GM23248 (cell line): ENCODE measurements at regions not wholly inside any gene's neighbourhood (a gene's known extent, or its start where the extent isn't known, plus 50 kb on each side); places are given as distances from the start of the nearest gene placed in this dataset.

Experiments
- DNase-seq: peaks from one replicate; pipeline ENCODE4 v3.0.0-alpha.2; 2015
- H2AFZ ChIP-seq: fragments of 200-600 bp; sonication (generic); 2 replicates; pipeline ENCODE4 v1.6.1; 2016; ENCODE audit warnings: antibody characterized with exemption
- H3F3A ChIP-seq: fragments of 200-600 bp; sonication (generic); 2 replicates; pipeline ENCODE4 v1.6.1; 2016; ENCODE audit warnings: mild to moderate bottlenecking, antibody characterized with exemption, mixed run types; ENCODE audit not compliant: insufficient read depth
- H3K27ac ChIP-seq: fragments of 200-600 bp; sonication (generic); 2 replicates; pipeline ENCODE4 v1.5.1; 2016; ENCODE audit warnings: mild to moderate bottlenecking
- H3K27me3 ChIP-seq: fragments of 200-600 bp; sonication (generic); replicated peaks from 2 replicates; pipeline ENCODE4 v1.6.1; 2016; ENCODE audit warnings: mild to moderate bottlenecking; ENCODE audit not compliant: insufficient read depth
- H3K36me3 ChIP-seq: fragments of 200-600 bp; sonication (generic); 2 replicates; pipeline ENCODE4 v1.6.1; 2016; ENCODE audit warnings: low read depth, mild to moderate bottlenecking
- H3K4me1 ChIP-seq: fragments of 200-600 bp; sonication (generic); 2 replicates; pipeline ENCODE4 v1.6.1; 2016; ENCODE audit warnings: mild to moderate bottlenecking; ENCODE audit not compliant: insufficient read depth
- H3K4me2 ChIP-seq: fragments of 200-600 bp; sonication (generic); one replicate; pipeline ENCODE4 v1.6.1; 2016; ENCODE audit warnings: mild to moderate bottlenecking; ENCODE audit not compliant: unreplicated experiment
- H3K4me3 ChIP-seq: fragments of 200-600 bp; sonication (generic); 2 replicates; pipeline ENCODE4 v1.5.1; 2016; ENCODE audit warnings: mild to moderate bottlenecking
- H3K79me2 ChIP-seq: fragments of 200-600 bp; sonication (generic); 2 replicates; pipeline ENCODE4 v1.6.1; 2016; ENCODE audit warnings: mild to moderate bottlenecking; ENCODE audit not compliant: insufficient read depth
- H3K9ac ChIP-seq: fragments of 200-600 bp; sonication (generic); 2 replicates; pipeline ENCODE4 v1.6.1; 2016; ENCODE audit warnings: mild to moderate bottlenecking
- H3K9me2 ChIP-seq: fragments of 200-600 bp; sonication (generic); 2 replicates; pipeline ENCODE4 v1.6.1; 2016; ENCODE audit warnings: mixed run types, mild to moderate bottlenecking, moderate library complexity; ENCODE audit not compliant: insufficient read depth
- H3K9me3 ChIP-seq: fragments of 200-600 bp; sonication (generic); one replicate; pipeline ENCODE4 v1.6.1; 2017; ENCODE audit warnings: low read depth
- H4K20me1 ChIP-seq: fragments of 200-600 bp; sonication (generic); 2 replicates; pipeline ENCODE4 v1.6.0; 2016; ENCODE audit not compliant: insufficient read depth
- EZH2 ChIP-seq: fragments of 200-600 bp; sonication (generic); IDR thresholded peaks from 2 replicates; pipeline ENCODE4 v1.6.1; 2018; ENCODE audit warnings: antibody characterized with exemption, mild to moderate bottlenecking; ENCODE audit not compliant: insufficient read depth, poor library complexity, severe bottlenecking
- EZH2phosphoT487 ChIP-seq: fragments of 200-600 bp; sonication (generic); IDR thresholded peaks from 2 replicates; pipeline ENCODE4 v1.6.1; 2018; ENCODE audit warnings: antibody characterized with exemption, moderate library complexity, mild to moderate bottlenecking, low read depth; ENCODE audit not compliant: insufficient read depth
- WGBS, 2 experiments: methylation state at CpG; one replicate each; pipeline ENCODE4 v1.1.6; 2015 to 2017; ENCODE audit warnings: low lambda C conversion rate in 2 of 2, low coverage in 1 of 2; ENCODE audit errors: missing lambda C conversion rate in 2 of 2; 5-methylcytosine and 5-hydroxymethylcytosine counted together
- in situ Hi-C: fragments of 300-500 bp; cut with MboI; formaldehyde crosslinking; loops from 2 replicates; pipeline ENCODE4 v1.15.0; 2020

DNA sequence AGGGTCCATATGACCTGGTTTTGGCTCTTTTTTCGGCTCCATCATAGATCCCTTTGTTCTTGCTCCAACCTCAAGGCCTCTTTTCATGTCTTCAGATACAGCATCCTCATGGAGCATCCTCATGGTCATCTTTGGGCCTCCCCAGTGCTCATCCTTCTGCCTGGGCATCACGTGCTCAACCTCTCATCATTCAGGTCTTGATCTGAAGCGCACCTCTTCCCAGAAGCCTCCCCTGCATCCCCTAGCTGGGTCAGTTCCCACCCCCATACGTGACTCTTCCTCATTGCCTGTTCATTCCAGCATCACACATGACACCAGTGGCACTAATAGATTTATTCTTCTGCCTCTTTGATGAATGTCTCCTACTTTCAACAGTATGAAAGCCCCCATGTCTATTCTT lies 192.2 kb downstream of the MIAT start:
- TF ChIP-seq EZH2phosphoT487: no peak
- TF ChIP-seq EZH2: no peak

DNA sequence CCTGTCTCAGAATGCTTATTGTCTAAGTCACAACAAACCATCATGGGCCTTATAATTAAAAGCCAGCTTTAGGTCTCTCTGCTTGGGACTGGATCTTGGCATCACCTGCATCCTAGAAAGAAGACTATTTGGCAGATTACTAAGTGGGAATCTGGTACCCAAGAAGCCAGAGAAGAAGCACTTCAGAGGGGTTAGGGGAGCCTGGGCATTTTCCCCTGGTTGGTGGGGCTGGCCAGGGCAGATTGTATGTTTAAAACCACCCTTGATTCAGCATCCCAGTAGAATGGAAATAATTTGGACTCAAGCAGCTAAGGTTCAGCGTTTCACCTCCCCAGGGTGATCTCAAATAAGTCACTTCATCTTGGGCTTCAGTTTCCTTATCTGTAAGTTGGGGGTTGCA lies 193.7 kb downstream of the MIAT start:
- Histone ChIP-seq H4K20me1 (no peaks in the 10 kb centered on the region), H3F3A (no peaks in the 10 kb centered on the region), H3K4me1 (no peaks in the 10 kb centered on the region), H3K79me2 (no peaks in the 10 kb centered on the region), H3K27ac (no peak overlapping the region), H3K9ac (no peak overlapping the region), H3K36me3 (no peaks in the 10 kb centered on the region), H3K4me3 (no peak overlapping the region), H3K27me3 (no peaks in the 10 kb centered on the region), H2AFZ (no peak overlapping the region), H3K9me3 (no peaks in the 10 kb centered on the region), H3K4me2 (no peak overlapping the region), H3K9me2 (no peaks in the 10 kb centered on the region)
- TF ChIP-seq EZH2phosphoT487 (no peak), EZH2 (no peak)
- in situ Hi-C loops: no loop called here
- 47 to 50% methylated on average over 1 of the region's 1 CpG for WGBS, 2 experiments
- no peak for DNase-seq

More for the DNA sequence above, 192.2 kb downstream of the MIAT start:
- H3K4me1 ChIP-seq: no peaks in the 10 kb centered on the region
- H3K4me2 ChIP-seq: no peak overlapping the region
- in situ Hi-C loops: loop anchor here (10.0 kb wide), 1 partner anchor 65 kb away; no protein-coding TSS in a partner anchor
- WGBS, 2 experiments: 65 to 67% methylated on average over 4 of the region's 4 CpGs
- DNase-seq: no peak
- no peak overlapping the region for H2AFZ ChIP-seq
- H3K9ac ChIP-seq: no peak overlapping the region
- H3K27ac ChIP-seq: no peak overlapping the region
- H3K9me3 ChIP-seq: no peaks in the 10 kb centered on the region
- H3K36me3 ChIP-seq: no peaks in the 10 kb centered on the region
- no peak overlapping the region for H3K4me3 ChIP-seq
- no peaks in the 10 kb centered on the region; the same call in 1 of the 2 replicates for H3F3A ChIP-seq
- no peaks in the 10 kb centered on the region for H3K79me2 ChIP-seq
- H3K9me2 ChIP-seq: no peaks in the 10 kb centered on the region
- no peaks in the 10 kb centered on the region for H3K27me3 ChIP-seq
- H4K20me1 ChIP-seq: no peaks in the 10 kb centered on the region

DNA sequence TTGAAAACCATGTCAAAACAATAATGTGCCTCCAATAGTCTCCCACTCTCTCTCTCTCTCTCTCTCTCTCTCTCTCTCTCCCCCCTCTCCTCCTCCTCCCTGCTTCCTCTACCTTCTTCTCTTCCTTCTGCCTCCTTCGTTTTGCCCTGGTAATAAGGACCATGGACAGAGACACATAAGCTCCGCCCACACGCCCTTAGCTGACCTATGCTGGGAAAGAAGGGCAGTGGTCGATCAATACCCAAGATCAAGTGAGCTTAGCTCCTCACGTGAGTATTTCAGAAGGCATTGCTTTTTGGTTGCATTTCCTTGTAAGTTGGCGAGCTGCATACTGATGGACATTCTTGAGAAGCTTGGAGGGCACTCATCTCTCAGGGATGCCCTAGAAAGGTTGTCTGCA lies 194.8 kb downstream of the MIAT start:
- 45 to 50% methylated on average over 6 of the region's 6 CpGs for WGBS, 2 experiments
- no peaks in the 10 kb centered on the region for H3F3A ChIP-seq
- no peaks in the 10 kb centered on the region for H3K9me3 ChIP-seq
- no peak overlapping the region for H3K4me3 ChIP-seq
- H3K79me2 ChIP-seq: no peaks in the 10 kb centered on the region
- no peak overlapping the region for H3K27ac ChIP-seq
- no peak for TF ChIP-seq EZH2phosphoT487
- TF ChIP-seq EZH2: no peak
- H3K4me1 ChIP-seq: no peaks in the 10 kb centered on the region
- H3K9me2 ChIP-seq: no peaks in the 10 kb centered on the region
- H3K9ac ChIP-seq: no peak overlapping the region
- H3K27me3 ChIP-seq: no peaks in the 10 kb centered on the region
- in situ Hi-C loops: no loop called here
- H3K4me2 ChIP-seq: no peak overlapping the region
- H4K20me1 ChIP-seq: no peaks in the 10 kb centered on the region
- no peak for DNase-seq
- no peak overlapping the region for H2AFZ ChIP-seq
- H3K36me3 ChIP-seq: no peaks in the 10 kb centered on the region

DNA sequence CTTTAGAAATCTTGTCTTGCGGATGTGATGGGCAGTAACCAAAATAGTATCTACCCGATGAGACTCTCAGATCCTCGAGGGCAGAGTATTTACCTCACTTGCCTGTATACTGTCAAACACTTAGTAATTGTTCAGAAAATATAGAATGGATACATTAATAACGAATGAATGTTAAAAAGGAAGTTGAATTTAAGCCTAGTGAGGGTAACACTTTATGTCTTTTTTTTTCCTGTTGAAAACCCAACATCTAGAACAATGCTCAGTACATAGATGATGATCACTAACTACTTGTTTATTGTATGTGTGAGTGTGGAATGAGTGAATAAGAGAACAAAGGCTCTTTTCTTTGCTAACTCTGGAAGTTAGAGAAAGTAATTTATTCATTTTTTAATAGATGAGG lies 195.7 kb downstream of the MIAT start:
- TF ChIP-seq EZH2 (no peak), EZH2phosphoT487 (no peak)
- Histone ChIP-seq H3K4me2 (no peak overlapping the region), H3K4me3 (no peak overlapping the region), H2AFZ (no peak overlapping the region), H3K4me1 (no peaks in the 10 kb centered on the region), H3K36me3 (no peaks in the 10 kb centered on the region), H3F3A (no peaks in the 10 kb centered on the region), H3K9ac (no peak overlapping the region), H3K79me2 (no peaks in the 10 kb centered on the region), H4K20me1 (no peaks in the 10 kb centered on the region), H3K27me3 (no peaks in the 10 kb centered on the region), H3K27ac (no peak overlapping the region), H3K9me2 (no peaks in the 10 kb centered on the region), H3K9me3 (no peaks in the 10 kb centered on the region)
- in situ Hi-C loops: no loop called here
- 80 to 82% methylated on average over 4 of the region's 4 CpGs for WGBS, 2 experiments
- DNase-seq: no peak

DNA sequence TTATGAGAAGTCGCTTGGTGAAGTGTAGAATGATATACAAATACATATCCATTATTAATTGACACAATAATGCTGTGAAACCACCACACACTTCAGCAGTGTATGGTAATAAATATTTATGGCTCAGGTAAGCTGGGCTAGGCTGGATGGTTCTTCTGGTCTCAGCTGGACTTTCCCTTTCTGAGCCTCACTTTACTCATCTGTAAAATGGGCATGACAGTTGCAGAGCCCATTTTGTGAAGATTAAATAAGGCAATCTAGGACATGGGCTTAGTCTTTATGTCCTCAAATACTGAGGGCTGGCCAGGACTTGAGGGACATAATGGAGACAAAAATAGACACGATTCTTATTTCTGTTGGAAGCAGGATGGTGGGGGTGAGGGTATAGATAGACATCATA lies 196.1 kb downstream of the MIAT start:
- no peak for DNase-seq
- no peaks in the 10 kb centered on the region for H3K36me3 ChIP-seq
- in situ Hi-C loops: no loop called here
- no peaks in the 10 kb centered on the region for H3K79me2 ChIP-seq
- no peak overlapping the region for H3K4me2 ChIP-seq
- H4K20me1 ChIP-seq: no peaks in the 10 kb centered on the region
- H3K9ac ChIP-seq: no peak overlapping the region
- no peak overlapping the region for H3K4me3 ChIP-seq
- H3F3A ChIP-seq: no peaks in the 10 kb centered on the region
- no peak overlapping the region for H2AFZ ChIP-seq
- no peaks in the 10 kb centered on the region for H3K9me2 ChIP-seq
- H3K4me1 ChIP-seq: no peaks in the 10 kb centered on the region
- 80 to 84% methylated on average over 2 of the region's 2 CpGs for WGBS, 2 experiments
- H3K9me3 ChIP-seq: no peaks in the 10 kb centered on the region
- TF ChIP-seq EZH2 (no peak), EZH2phosphoT487 (no peak)
- no peak overlapping the region for H3K27ac ChIP-seq
- no peaks in the 10 kb centered on the region for H3K27me3 ChIP-seq
